HG02852 (cell line): ENCODE measurements at regions not wholly inside any gene's neighbourhood (a gene's known extent, or its start where the extent isn't known, plus 50 kb on each side); places are given as distances from the start of the nearest gene placed in this dataset.

Experiments used
- ATAC-seq: cut with Tn5 transposase; IDR thresholded peaks from one replicate; pipeline ENCODE4 v1.9.1; 2021; ENCODE audit warnings: mild to moderate bottlenecking, moderate library complexity; ENCODE audit not compliant: unreplicated experiment

DNA sequence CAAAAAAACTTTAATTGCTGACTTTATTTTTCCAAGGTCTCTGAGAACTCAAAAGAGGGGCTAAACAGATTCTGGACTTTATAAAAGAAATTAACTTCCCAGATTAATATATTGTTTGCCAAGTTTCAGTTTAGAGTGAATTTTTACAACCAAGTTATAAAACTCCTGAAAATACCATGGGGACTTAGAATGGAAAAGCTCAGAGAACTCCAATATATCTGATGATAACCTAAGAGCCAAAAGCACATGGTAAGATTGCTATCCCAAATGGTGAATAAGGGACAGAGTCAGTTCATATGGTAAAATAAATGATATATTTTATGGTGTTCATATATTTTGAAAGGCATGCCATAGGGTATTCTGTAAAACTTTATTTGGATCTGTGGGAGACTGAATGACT lies 470.9 kb downstream of the TTLL7 start:
- no peak for ATAC-seq

DNA sequence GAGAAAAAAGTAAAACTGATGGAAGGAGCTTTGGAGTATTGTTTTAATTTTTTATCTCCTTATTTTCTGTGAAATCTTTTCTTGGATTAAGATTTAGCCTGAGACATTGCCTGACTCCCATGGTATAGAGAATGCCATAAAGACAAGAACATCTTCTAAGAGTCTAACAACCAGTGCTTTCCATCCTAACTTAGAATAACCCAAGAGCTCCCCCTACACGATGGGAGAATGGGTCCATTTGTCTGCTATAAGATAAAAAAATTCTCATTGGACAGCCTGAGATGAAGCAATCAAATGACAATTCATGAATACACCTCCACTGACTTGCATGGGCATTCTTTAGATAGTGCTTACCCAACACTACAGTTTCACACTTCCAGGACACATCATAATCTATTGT lies 478.1 kb downstream of the TTLL7 start:
- no peak for ATAC-seq

DNA sequence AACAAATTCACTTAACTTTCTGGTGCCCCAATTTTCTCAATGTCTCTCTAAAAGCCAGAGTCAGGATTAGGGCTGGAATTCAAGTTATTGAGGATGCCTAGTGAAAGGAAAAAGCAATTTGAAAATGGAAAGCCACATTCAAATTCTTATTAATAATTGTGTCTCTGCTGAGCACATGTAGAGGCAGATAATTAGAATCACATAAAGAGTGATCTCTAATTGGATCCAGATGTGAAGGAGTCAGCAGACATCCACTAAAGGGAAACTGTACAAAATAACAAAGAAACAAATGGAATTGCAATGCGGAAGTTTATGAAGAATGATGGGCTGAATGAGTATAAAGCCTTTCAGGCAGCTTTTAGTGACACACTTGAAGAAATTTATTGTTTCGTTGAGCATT lies 482.6 kb downstream of the TTLL7 start:
- no peak for ATAC-seq

DNA sequence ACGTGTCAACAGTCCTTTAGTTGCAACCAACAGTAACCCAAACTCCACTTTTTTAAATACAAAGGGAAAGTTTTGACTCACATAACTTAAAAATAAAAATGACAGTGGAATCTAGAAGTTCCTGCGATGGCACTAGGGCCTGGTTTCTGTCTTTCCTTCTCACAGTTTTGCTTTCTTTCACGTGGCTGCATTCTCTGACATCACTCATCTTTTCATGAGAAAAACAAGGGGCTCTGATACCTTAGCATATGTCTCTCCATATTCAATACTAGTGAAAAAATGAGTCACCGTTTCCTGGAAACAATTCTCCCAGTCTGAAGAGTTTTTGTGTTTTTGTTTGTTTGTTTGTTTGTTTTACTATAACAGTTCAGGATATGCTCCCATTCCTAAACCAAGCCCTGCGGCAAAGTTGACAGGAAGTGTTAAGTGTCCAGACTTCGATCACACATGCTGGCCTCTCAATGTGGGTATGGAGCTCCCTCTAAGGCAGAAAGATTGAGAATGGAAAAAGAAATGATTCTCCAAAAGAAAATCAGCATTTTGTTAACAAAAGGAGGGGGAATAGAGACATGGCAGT lies 483.3 kb downstream of the TTLL7 start:
- ATAC-seq, result no peak

DNA sequence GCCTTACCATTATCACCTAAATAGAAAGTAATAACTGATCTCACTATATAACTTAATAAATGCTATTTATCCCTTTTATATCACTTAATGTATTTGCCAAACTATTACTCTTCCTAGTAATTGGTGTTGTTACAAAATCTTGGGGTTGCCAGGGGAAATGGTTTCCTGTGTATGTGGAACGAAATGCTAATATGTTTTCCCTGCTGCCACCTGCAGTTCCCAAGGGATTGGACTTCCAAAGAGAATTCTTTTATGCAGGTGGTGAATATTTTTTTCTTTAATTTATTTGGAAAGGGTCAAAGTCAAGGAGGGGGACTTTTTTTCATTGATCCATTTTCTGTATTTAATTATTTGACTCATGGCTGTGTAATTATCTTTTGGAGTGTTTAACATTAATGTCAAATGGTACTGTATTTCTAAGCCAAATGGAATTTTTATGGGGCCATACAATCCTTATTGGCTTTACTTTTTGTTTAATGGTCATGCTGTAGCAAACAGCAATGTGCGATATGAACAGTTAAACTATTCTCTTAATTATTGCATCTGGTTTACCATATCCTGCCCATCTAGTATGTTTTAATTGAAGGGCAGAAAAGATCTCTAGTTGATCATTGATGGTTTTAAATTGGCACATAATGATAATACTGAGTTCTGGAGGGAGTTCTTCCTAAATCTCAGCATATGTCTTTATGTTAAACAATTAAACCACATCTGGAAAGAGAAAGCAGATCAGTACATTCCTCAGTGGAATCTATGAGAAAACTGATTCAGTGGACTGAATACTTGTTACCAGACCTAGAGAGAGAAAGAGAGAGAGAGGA lies 486.3 kb downstream of the TTLL7 start:
- ATAC-seq, result no peak

DNA sequence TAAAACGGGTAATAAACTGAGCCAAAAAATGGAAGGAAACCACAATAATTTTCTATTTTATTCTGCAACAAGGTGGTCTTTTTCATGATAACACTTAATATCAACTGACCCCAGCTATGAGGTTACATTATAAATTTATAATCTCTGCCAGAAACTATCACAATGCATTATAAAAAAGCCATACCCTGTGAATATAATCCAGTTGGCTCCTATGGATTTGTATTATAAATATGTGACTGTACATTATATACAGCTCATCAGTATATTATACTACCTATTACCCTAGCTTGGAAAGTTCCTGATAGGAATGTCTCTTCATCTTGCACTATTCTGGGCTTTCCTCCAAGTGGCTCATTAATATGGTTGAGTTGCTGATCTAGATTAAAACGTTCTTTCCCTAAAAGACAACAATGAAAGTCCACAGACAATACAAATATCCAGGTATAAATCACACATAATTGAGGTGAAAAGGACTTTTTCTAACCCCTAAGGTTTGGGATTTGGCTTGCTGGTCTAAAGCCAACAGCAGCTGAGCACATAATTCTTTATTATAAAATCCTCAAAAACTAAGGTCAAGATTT lies 487.7 kb downstream of the TTLL7 start:
- ATAC-seq, result no peak

DNA sequence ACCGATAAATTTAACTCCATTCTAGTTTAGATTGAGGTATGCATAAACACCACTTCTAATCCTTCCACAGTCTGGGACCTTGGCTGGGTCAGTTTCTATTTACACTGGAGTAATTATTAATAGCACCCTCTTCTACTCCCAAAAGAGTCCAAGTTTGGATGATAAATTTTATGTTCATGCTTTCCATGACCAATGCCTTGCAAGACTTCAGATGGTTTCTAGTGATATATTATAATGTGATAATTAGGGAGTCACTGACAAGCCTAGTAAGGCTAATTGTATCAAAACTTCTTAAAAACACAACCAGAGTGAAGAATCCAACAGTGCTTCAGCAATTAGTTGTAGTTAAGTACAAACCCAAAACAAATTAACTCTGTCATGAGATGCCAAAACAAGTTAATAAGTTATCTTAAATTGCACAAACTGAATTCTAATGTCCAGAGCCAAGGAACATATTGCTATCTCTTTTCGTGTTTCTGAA lies 489.6 kb downstream of the TTLL7 start:
- no peak for ATAC-seq

DNA sequence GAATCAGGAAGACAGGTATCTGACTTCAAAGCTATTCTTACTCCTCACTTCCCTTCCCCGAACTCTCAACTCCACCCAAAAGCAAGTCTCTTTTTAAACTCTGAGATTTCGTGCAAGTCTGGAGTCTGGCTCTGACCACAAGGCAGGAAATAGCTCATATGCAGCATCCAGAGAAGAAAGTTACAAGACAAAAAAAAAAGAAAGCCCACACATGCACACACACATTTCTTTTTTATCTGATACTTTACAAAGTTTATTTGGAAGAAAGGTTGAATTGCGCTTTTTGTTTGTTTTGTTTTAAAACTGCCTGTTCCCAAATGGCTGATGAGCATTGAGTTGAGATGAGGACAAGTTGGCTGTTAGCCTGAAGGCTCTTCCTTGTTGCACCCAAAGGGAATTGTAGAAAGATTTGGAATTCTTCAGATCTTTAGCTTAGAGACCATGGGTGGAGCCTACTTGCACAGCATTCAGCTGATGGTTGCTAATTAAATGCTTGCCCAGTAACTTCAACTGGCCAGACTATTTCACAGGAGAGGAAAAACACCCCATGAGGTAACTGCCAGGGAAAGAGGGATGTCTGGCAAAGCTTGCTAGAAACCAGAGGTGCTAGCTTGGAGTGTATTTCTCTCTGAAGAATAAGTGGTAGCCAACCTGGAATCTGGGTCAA lies 490.3 kb downstream of the TTLL7 start:
- peak; percentile 99 for ATAC-seq

DNA sequence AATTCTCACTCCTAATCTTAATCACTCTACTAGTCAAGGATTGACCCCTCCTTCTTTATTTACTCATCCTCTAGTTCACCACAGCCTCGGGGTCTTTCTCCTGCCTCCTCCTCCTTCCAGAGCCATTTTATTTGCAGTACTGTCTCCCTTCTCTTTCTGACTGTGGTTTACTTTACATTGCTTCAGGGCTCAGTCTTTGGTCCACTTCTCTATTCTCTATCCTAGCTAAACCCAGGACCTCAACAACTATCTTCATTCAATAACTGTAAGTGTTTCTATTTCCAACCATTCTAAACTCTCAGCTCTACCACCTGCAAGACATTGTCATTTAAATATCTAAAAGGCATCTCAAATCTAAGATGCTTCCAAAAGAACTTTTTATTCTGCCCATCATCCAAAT lies 493.8 kb downstream of the TTLL7 start:
- no peak for ATAC-seq

DNA sequence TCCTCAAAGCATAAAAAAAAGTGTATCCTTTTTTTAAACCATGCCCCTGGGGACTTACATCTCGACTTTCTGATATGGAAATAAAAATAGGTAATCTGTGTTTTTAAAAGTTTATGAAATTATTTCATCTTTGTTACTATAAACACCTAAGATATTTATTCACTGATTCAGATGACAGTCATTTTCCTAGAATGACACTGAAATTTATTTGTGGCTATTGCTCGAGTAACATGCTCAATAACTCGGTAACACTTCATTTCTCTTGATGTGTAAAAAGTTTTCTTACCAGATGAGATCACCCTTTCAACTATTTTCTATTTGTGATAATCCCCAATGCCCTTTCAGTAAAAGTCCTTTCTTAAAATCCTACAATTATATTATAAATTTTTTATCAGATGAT lies 495.8 kb downstream of the TTLL7 start:
- ATAC-seq, result no peak

DNA sequence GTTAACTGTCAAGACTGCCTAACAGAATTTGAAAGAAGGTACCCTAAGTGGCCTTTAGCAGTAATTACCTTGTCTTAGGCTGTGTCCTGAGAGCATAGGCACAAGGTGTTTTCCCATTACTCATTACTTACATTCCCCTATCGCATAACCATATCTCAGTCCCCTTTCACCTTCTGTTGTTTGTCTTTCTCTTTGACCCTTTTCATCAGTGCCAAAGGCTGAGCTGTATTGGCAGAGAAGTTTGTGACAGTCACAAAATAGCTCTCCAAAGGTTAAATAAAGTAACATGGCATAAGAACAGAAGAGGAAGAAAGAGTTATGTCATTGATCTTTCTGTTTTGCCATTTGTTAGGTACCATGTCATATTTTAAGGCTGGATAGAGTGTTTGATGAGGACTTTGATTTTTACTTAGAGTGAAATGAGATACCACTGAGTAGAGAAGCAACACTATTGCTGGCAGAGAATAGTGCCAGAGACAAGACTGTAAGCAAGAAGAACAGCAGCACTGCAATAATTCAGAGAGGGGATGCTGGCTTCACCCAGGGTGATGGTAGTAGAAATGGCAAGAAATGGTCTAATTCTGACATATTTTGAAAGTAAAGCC lies 497.8 kb downstream of the TTLL7 start:
- ATAC-seq, result peak; percentile 83

DNA sequence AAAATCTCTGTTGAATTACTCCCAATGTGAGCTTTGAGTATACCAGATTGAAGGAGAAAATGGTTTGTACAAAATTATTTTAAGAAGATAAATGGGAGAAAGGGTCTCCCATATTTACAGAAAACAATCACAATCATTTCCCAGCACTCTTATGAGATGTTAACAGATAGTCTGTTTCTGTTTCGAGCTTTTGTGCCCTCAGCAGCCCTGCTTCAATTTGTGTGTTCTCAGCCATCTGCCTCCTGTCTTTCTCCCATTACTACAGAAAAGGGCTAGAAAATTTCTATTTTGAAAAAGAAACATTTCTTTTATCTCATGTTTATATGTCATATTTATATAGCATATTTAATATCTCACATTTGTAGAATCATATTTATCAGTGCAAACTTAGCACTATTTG lies 498.4 kb downstream of the TTLL7 start:
- ATAC-seq, result no peak

DNA sequence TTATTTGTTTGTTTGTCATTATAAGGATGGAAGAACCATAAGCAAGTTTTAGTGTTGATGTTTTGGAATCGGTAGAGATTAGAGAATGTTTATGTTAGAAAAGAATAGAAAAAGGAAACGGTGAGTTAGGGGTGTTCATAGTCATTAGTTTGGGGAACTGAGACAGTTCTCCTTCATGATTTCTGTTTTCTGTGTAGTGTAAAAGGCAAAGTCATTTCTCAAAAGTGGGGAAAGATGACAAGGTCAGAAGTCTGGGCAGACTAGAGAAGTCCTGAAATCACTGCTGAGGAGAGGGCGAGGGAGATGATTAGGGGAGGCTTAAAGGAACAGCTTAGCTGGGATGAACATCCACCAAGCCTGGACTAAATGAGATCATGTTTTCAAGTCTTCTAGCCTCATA lies 498.9 kb downstream of the TTLL7 start:
- ATAC-seq, result peak; percentile 64

DNA sequence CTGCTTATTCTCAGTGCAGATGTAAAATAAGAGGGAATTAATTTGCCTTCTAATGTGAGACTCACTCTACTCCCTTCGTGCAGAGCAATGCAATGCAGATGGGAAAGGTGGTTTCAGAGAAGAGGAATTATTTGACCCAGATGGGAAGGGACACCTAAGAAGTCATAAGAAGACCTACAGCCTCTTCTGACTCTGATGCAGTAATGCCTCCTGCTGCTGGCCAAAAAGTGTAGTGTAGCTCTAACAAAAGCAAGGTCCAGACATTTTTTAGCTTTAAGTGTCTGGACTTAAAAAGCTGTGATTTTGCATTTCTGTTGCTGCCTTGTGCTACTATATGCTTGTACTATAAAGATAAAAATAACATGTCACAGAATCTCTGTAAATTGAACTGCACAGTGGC lies 501.4 kb downstream of the TTLL7 start:
- ATAC-seq, result no peak

DNA sequence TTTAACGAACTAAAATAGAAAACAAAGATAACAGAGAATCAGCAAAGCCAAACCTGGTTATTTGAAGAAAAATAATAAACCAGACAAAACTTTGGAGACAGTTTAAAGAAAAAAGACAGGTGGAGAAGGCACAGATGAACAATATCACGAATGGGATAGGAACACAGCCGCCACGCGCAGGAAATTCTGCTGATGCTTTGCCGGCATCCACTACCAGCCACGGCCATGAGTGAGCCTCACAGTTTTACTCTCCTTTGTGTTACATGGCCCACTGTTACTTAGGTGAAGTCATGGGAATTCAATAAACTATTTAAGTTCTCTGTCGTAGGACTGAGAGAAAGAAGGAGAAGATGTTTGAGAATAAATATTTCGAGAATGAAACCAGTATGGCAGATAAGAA lies 503.4 kb downstream of the TTLL7 start:
- no peak for ATAC-seq

DNA sequence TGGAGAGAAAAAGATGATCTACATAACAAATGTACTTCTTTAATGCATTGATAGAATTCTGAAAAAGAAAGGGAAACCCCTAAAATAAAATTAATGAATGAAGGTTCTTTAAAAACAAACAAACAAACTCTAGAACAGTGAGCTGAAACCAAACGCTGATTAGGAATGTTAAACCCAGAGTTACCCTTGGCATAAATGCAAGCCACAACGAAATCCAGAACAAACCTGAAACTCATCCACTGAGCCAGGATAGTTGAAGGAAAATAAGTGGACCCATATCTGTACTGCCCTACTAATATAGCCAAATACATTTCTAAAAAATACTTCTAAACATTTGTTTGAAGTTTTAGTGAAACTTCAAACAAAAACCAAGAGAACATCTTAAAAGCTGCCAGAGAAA lies 505.3 kb downstream of the TTLL7 start:
- no peak for ATAC-seq

DNA sequence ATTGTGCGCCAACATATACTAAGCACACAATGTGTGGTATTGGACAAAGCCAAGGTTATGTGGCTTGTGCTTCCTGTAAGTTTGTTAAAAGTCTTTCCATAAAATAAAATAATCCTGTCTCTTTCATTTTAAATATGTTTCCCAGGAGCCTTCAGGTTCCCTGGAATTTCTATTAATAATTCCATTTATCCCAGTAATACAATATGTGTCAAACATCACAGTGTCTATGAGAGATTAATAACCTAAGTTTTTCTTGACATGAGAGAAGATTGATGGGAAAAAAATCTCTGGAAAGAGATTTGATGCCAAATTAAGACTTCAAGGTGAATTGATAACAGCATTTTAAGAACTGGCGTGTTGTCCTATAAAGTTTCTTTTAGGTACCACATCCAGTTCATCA lies 507.0 kb downstream of the TTLL7 start:
- ATAC-seq, result no peak

DNA sequence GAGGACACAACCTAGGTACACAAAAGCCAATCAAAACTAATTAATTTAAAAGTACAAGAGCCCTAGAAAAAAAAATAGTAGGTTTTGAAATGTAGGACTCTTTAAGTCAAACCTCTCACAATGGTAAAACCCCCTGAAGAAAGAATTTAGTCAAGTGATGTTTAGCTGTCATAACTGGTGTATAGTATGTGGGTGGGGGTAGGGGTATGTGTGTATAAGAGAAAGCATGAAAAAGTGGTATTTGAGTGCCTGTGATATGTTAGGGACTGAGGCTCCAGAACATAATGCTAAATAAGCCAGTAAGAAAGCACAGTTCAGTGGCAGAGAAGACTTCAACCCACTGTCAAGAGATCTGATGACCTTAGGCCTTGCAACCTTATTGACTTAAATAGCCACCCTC lies 507.9 kb downstream of the TTLL7 start:
- peak; percentile 19 for ATAC-seq

DNA sequence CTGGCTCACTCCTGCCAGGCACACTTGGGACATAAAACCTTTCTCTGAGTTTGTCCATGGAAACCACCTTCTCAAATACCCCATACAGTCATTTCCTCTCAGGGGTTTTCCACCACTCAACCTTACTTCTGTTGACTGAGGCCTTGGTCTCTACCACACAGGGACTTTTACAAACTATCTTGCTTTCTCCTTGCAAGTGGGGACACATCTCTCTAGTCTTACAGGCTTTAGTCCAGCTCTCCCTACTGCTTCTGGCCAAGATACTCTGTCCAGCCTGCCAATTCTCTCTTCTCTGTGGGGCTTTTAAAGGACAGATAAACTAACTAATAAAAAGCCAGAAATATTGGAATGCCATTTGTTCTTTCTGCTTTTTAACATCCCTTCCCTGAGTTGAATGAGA lies 510.8 kb downstream of the TTLL7 start:
- ATAC-seq, result peak; percentile 82

DNA sequence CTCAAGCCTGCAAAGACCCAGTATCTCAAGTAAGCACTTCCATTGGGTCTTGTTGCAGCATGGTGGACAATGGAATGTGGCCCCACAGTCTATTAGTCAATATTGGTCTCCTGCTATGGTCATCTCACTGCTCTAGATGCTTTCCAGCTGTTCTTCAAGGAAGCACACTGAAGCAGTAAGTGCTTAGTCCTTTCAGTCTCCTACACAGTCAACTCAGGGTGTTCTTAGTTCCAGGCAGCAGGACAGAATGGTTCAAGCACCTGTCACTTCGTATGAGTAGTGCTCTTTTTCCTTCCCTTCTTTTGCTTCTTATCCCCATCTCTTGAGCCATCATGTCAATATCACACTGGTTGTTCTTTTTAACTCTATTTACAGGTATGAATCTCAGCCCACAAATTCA lies 511.5 kb downstream of the TTLL7 start:
- peak; percentile 46 for ATAC-seq

DNA sequence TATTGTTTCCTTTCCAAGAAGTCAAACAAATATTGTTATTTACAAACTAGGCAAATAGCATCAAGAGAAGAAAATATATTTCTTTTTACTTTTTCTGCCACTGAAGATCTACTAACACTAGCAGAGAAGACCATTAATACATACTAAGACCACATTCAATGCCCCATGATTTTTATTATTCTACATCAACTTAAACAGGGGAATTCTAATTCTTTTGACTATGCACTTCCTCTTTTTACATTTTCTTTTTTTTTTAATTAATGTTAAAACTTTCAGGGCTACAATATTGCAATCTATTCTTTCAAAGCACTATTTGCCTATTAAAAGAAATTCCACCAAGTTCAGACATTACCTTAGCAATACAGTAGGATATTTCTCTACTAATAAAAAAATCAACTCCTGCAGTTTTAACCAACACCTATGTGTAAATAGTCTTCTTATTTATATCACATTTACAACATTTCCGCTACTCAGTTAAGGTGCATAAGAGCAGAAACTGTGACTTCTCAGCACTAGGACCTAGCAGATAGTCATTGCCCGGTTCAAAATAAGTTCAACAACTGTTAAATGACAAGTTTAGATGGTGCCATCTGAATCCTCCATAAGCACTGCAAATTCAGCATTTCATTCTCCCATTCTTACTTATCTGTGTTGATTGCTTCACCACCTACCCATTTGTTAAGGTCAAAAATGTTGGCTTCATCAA lies 513.5 kb downstream of the TTLL7 start:
- ATAC-seq, result peak; percentile 8
